ENCODE measurements at regions not wholly inside any gene's neighbourhood (a gene's known extent, or its start where the extent isn't known, plus 50 kb on each side); places are given as distances from the start of the nearest gene placed in this dataset.
A peak's percentile ranks its signal among the peaks of the same experiment; 100 is the strongest.

- no peaks in the 10 kb centered on the region for H3K9me3 ChIP-seq
- intact Hi-C loops (cut with micrococcal nuclease; ENCODE audit: unreplicated experiment), result loop anchor here (5.0 kb wide), 1 partner anchor 103 kb away; no protein-coding TSS in a partner anchor
- no peak overlapping the region for H3K4me3 ChIP-seq (ENCODE audit: low read depth, low read length)
- Mint-ChIP-seq H3K4me1 (ENCODE audit: low read depth, unreplicated experiment) (peaks cover 21% of the 10 kb centered on the region), H3K27me3 (ENCODE audit: insufficient read depth, unreplicated experiment) (no peaks in the 10 kb centered on the region), H3K36me3 (ENCODE audit: insufficient read depth, unreplicated experiment) (peaks cover 11% of the 10 kb centered on the region), H3K9me3 (ENCODE audit: unreplicated experiment) (peaks cover 11% of the 10 kb centered on the region), H3K4me3 (ENCODE audit: unreplicated experiment) (no peak overlapping the region), H3K27ac (ENCODE audit: unreplicated experiment) (no peak overlapping the region)
- ChIA-PET POLR2A (no interaction called here), CTCF (no interaction called here)
- H3K4me1 ChIP-seq, result peaks cover 29% of the 10 kb centered on the region
- BruUV-seq (replicated peaks), result no TSS peak
- H3K36me3 ChIP-seq (ENCODE audit: control insufficient read depth, insufficient read depth, low read length), result no peaks in the 10 kb centered on the region
- no peak for DNase-seq
- no peaks in the 10 kb centered on the region for H3K27me3 ChIP-seq (replicated peaks; ENCODE audit: control insufficient read depth, insufficient read depth, low read length)
- no peak for TF ChIP-seq CTCF (IDR thresholded peaks at IDR 0.05; ENCODE audit: insufficient read depth in 1 of 2, low read depth in 1 of 2, low read length in 1 of 2, severe bottlenecking in 1 of 2, unreplicated experiment in 1 of 2)
These were observed 652.1 kb downstream of the LRRC70 start for GRCh38 chr5:63230754-63231153.

DNA sequence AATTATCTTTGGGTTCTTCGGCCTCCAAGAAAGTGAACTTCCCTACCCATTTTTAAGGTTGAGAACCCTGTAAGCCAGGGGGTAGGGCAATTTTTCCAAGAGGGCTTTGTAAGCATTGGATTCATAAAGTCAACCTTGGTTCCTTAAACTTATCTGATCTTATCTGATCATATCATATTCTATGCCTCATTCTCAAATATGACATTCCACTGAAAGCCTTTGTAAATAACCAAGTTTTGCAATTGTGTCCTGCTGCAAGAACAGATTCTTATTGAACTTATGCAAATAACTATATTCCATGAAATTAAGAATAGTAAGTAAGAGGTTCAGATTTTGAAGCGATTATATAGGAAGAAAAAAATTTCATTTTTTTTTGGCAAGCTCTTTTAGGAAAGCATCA, 649.5 kb downstream of the LRRC70 start:
- no peaks in the 10 kb centered on the region for H3K9me3 ChIP-seq
- Mint-ChIP-seq H3K36me3 (ENCODE audit: insufficient read depth, unreplicated experiment) (peaks cover 11% of the 10 kb centered on the region), H3K9me3 (ENCODE audit: unreplicated experiment) (peaks cover 11% of the 10 kb centered on the region), H3K27ac (ENCODE audit: unreplicated experiment) (no peak overlapping the region), H3K4me3 (ENCODE audit: unreplicated experiment) (no peak overlapping the region), H3K27me3 (ENCODE audit: insufficient read depth, unreplicated experiment) (no peaks in the 10 kb centered on the region), H3K4me1 (ENCODE audit: low read depth, unreplicated experiment) (peaks cover 14% of the 10 kb centered on the region)
- no peak for TF ChIP-seq CTCF (IDR thresholded peaks at IDR 0.05; ENCODE audit: insufficient read depth in 1 of 2, low read depth in 1 of 2, low read length in 1 of 2, severe bottlenecking in 1 of 2, unreplicated experiment in 1 of 2)
- DNase-seq, result peak in 1 of 2 experiments; percentile 34
- no peaks in the 10 kb centered on the region for H3K27me3 ChIP-seq (replicated peaks; ENCODE audit: control insufficient read depth, insufficient read depth, low read length)
- intact Hi-C loops (cut with micrococcal nuclease; ENCODE audit: unreplicated experiment), result loop anchor here (1.0 to 5.0 kb wide), 3 partner anchors 39 to 174 kb away; no protein-coding TSS in a partner anchor
- H3K36me3 ChIP-seq (ENCODE audit: control insufficient read depth, insufficient read depth, low read length), result no peaks in the 10 kb centered on the region
- H3K4me1 ChIP-seq, result peaks cover 22% of the 10 kb centered on the region
- ChIA-PET CTCF (no interaction called here), POLR2A (no interaction called here)
- no TSS peak for BruUV-seq (replicated peaks)
- H3K4me3 ChIP-seq (ENCODE audit: low read depth, low read length), result no peak overlapping the region

DNA sequence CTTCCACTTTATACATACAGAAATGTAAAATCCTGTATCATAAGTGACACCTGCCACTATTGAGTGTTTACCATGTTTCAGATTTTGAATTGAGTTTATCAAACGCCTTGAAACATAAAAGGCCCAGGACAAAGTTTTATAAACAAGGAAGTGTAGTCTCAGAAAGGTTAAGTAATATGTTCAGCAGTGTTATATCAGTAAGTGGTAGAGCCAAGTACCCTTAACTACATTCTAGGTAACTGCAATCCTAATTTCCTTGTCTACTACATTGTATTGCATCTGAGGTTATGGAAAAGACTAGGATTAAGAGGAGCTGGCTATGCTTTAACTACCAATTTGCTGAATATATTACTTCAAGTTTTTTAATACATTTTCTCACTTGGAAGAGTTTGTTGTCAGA, 641.6 kb downstream of the LRRC70 start:
- POLR2A ChIA-PET, result no interaction called here
- BruUV-seq (replicated peaks), result no TSS peak
- CTCF ChIA-PET, result no interaction called here
- Histone ChIP-seq H3K9me3 (no peaks in the 10 kb centered on the region), H3K27me3 (replicated peaks; ENCODE audit: control insufficient read depth, insufficient read depth, low read length) (no peaks in the 10 kb centered on the region), H3K4me3 (ENCODE audit: low read depth, low read length) (no peak overlapping the region), H3K4me1 (no peaks in the 10 kb centered on the region), H3K36me3 (ENCODE audit: control insufficient read depth, insufficient read depth, low read length) (no peaks in the 10 kb centered on the region)
- no peaks in the 10 kb centered on the region for H3K4me1 Mint-ChIP-seq (ENCODE audit: low read depth, unreplicated experiment)
- H3K9me3 Mint-ChIP-seq (ENCODE audit: unreplicated experiment), result no peaks in the 10 kb centered on the region
- no peaks in the 10 kb centered on the region for H3K36me3 Mint-ChIP-seq (ENCODE audit: insufficient read depth, unreplicated experiment)
- no peak overlapping the region for H3K27ac Mint-ChIP-seq (ENCODE audit: unreplicated experiment)
- DNase-seq, result no peak
- no peak for TF ChIP-seq CTCF (IDR thresholded peaks at IDR 0.05; ENCODE audit: insufficient read depth in 1 of 2, low read depth in 1 of 2, low read length in 1 of 2, severe bottlenecking in 1 of 2, unreplicated experiment in 1 of 2)
- H3K27me3 Mint-ChIP-seq (ENCODE audit: insufficient read depth, unreplicated experiment), result no peaks in the 10 kb centered on the region
- intact Hi-C loops (cut with micrococcal nuclease; ENCODE audit: unreplicated experiment), result no loop called here
- no peak overlapping the region for H3K4me3 Mint-ChIP-seq (ENCODE audit: unreplicated experiment)
